GM21515 (cell line): ENCODE measurements at regions not wholly inside any gene's neighbourhood (a gene's known extent, or its start where the extent isn't known, plus 50 kb on each side); places are given as distances from the start of the nearest gene placed in this dataset.

Source experiments
- ATAC-seq: cut with Tn5 transposase; IDR thresholded peaks from one replicate; pipeline ENCODE4 v1.9.1; 2021; ENCODE audit not compliant: unreplicated experiment

DNA sequence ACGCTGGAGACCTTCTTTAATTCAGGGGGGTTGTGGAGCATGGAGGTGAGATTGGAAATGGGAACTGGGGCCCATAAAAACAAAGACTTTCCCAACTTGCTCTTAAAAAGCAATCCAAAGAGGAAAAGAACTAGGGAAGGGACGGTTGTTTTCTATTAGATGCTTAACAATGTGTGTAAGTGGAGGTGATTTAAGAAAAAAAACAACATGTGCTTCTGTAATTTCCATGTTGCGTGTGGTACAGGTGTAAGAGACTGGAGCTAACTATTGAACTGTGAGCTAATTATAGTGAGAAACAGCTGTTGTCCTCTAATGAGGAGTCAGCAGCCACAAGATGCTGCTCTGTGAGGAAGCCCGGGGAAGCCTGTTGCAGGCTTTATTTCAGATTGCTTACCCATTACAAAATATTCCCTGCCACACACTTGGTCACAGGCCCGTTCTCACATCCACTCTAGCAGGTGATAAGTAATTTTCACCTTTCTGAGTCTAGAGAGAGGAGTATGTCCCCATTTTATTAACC is 280.6 kb upstream of the PARD3B start:
- no peak for ATAC-seq

- no peak for ATAC-seq
Observed at GRCh38 chr2:204265681-204266181, 279.5 kb upstream of the PARD3B start.

DNA sequence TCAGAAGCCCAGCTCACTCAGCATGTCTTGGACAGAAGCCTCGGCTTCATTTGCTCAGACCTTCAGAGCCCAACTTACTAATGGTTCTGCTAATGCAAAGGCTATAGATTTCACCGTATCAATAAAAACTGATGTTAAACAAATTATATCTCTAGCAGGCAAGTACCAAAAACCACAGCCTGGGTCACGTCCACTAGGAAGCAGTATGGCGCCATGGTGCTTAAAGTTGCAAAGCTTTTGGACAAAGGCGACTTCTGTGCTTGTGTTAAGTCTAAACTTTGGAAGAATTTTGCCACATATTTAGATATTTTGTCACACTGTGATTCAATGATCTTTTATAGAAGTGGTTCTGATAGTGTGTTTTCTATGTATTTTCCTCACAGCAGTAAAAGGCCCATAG is 276.8 kb upstream of the PARD3B start:
- ATAC-seq, result no peak

DNA sequence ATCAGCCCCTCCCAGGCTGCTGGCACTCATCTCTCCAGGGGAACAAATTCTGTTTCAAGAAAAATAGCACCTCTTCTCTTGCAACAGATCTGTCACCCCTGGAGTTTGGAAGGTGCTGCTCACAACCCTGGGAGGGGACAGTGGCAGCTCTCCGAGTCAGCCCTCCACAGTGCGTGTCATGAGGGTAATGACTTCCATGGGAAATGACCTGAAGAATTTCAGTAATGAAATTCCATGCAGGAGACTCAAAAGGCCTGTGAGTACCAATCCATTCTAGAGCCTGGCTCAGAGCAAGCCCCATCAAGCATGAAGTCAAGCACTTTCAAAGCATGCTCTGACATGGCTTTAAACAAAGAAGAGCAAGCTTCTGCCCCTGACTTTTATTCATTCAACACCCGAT is 276.3 kb upstream of the PARD3B start:
- ATAC-seq, result no peak

DNA sequence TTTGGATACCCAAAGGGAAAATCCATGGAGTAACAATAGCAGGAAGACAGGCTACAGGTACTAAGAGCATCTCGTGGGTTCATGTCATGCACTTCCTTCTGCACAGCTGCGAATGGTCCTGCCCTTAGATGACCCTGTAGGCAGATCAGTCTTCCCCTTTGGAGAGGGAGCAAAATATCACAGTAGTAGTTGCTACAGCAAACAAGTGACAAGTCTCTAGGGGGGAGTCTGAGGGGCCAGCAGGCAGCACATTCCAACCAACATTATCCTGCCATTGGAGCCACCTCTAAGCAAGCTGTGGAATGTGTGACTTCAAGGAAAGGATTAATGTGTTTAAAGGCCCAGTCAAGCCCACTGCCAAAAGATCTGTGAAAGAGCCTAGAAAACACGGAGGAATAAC is 273.2 kb upstream of the PARD3B start:
- no peak for ATAC-seq

GRCh38 chr2:204272610-204273287 is 272.5 kb upstream of the PARD3B start:
- ATAC-seq, result no peak

DNA sequence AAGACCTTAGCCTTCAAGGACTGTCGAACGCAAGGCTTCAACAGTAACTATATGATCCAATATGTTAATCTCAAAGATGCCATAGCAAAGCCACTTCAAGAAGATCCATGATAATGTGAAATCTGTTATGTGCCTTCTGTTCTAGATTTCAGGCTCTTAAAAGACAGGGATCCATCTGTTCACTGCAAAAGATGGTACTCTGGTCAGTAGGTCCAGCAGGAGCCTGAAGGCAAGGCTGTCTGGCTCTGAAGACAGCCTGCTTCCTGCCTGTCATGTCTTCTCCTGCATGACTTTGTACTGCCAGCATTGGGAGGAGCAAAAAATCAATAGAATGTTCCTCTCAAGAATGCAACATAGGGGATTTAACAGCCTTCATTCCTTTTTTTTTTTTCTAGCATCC is 270.8 kb upstream of the PARD3B start:
- no peak for ATAC-seq

GRCh38 chr2:204274991-204275390 is 270.3 kb upstream of the PARD3B start:
- ATAC-seq, result no peak

- ATAC-seq, result no peak
Observed at GRCh38 chr2:204277226-204277625, 268.0 kb upstream of the PARD3B start.

GRCh38 chr2:204278454-204278853 is 266.8 kb upstream of the PARD3B start:
- ATAC-seq, result no peak

GRCh38 chr2:204279819-204280218 is 265.5 kb upstream of the PARD3B start:
- no peak for ATAC-seq

GRCh38 chr2:204280262-204280668 is 265.0 kb upstream of the PARD3B start:
- ATAC-seq, result no peak

- ATAC-seq, result no peak
Observed at GRCh38 chr2:204282081-204282480, 263.2 kb upstream of the PARD3B start.

DNA sequence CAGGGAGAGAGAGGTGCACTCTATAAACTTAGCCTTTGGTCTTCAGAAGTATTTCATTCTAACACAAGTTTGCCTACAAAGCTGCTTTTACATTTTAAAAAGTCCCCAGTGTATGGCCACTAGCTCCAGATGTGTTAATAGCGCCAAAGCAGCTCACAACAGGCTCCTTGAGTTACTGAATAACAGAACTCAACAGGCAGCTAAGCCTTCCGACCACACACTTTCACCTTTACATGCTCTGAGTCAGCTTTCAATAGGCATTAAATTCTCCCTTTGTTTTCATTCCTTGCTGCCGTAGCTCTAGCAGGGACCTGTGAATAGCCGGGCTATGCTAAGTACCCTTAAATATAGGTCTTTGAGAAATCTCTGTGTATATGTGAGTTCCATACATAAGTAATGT is 262.8 kb upstream of the PARD3B start:
- ATAC-seq, result no peak

DNA sequence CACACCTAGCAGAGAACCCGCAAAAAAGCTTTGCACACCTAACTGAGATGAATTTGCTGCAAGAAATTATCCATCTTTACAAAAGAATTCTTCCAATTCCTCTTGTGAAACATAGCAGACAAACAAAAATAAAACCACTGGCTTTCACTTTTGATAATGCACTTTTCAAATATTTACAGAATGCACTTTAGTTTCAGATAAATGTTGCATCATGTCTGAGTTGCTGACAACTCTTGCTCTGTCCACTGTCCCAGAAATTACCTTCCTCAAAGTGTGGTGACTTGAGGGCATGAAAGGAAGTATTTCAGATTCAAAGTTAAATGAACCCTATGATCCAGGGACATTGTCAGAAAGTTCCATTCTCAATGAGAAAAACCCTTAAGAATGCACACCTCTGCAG is 256.2 kb upstream of the PARD3B start:
- no peak for ATAC-seq

DNA sequence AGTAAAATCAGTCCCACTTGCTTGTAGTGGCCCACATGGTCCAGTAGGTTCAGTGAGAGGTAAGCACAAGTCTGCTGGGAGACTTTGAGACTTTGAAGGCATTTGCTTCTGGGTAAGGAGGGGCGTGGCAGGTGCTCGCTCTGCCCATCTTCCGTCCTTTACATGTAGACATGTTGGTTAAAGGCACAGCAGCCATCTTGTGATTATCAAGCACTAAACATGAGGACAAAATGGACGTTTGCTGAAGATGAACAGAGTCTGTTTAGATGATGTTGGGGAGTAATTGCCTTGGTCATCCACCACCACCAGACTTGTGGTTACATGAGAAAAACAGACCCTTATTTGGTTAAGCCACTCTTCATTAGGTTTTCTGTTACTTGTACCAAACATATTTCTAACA is 252.8 kb upstream of the PARD3B start:
- ATAC-seq, result no peak

GRCh38 chr2:204293884-204294747 is 251.2 kb upstream of the PARD3B start:
- no peak for ATAC-seq

- no peak for ATAC-seq
Observed at GRCh38 chr2:204298404-204298803, 246.9 kb upstream of the PARD3B start.

- no peak for ATAC-seq
Observed at GRCh38 chr2:204299766-204300165, 245.5 kb upstream of the PARD3B start.

- ATAC-seq, result no peak
Observed at GRCh38 chr2:204306667-204307066, 238.6 kb upstream of the PARD3B start.

DNA sequence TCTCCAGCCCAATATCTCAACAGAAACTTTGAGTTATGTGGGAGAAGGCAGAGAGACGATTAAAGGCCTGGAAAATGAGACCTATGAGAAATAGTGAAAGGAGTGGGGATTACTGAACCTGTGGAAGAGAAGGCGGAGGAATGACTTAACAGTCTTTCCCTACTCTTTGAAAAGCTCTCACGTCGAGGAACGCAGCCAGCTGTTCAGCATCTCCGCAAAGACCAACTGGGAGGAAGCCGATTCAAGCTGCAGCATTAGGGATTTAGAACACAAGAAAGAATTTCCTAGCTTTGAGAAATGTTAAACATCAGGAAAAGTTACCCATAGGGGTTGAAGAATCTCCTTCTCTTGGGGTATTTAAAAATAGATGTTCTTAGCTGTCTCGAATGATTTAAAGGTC is 233.2 kb upstream of the PARD3B start:
- no peak for ATAC-seq

DNA sequence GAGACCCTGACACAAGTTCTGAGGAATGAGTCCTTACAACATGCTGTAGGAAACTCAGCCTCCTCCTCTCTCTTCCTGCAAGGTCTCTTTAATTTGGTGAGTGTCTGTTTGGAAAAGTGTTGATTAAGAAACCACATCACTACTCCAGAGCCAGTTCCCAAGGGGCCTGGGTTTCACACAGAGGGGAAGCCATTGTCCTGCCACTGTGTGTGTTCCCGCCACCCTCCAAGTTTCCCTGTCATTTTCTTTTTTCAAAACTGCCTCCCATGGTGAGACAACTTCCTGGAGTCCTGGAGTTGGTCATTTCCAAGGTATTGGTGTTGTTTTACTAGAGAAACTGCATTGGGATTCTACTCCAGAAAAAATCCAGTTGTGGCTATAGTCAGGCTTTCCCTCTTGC is 232.0 kb upstream of the PARD3B start:
- no peak for ATAC-seq
